ENCODE measurements at regions not wholly inside any gene's neighbourhood (a gene's known extent, or its start where the extent isn't known, plus 50 kb on each side); places are given as distances from the start of the nearest gene placed in this dataset.

GRCh38 chr6:121961619-121962125 lies 437.8 kb upstream of the HSF2 start:
- TF ChIP-seq POLR2A (IDR thresholded peaks at IDR 0.05) (no peak), CTCF (IDR thresholded peaks at IDR 0.05) (no peak)
- WGBS, 2 donors = 93% methylated on average over 1 of the region's 1 CpG
- no peak overlapping the region for H3K27ac ChIP-seq
- H3K4me1 ChIP-seq = no peaks in the 10 kb centered on the region
- no peaks in the 10 kb centered on the region for H3K9me3 ChIP-seq
- no peak for DNase-seq
- H3K4me3 ChIP-seq (replicated peaks in 1 of 3) = no peak overlapping the region
- intact Hi-C loops (cut with DNase I) = no loop called here
- H3K27me3 ChIP-seq = no peaks in the 10 kb centered on the region
- no peaks in the 10 kb centered on the region for H3K36me3 ChIP-seq

- H3K4me1 ChIP-seq = no peaks in the 10 kb centered on the region
- no peak overlapping the region for H3K4me3 ChIP-seq (replicated peaks in 1 of 3)
- intact Hi-C loops (cut with DNase I) = no loop called here
- WGBS, 2 donors = 81 to 86% methylated on average over 2 of the region's 2 CpGs
- DNase-seq = no peak
- no peaks in the 10 kb centered on the region for H3K36me3 ChIP-seq
- no peak overlapping the region for H3K27ac ChIP-seq
- H3K9me3 ChIP-seq = no peaks in the 10 kb centered on the region
- no peaks in the 10 kb centered on the region for H3K27me3 ChIP-seq
- TF ChIP-seq POLR2A (IDR thresholded peaks at IDR 0.05) (no peak), CTCF (IDR thresholded peaks at IDR 0.05) (no peak)
Observed at GRCh38 chr6:121963826-121964225, 435.6 kb upstream of the HSF2 start.

GRCh38 chr6:121965739-121966138 lies 433.7 kb upstream of the HSF2 start:
- intact Hi-C loops (cut with DNase I) = no loop called here
- no peak overlapping the region for H3K27ac ChIP-seq
- no peak overlapping the region for H3K4me3 ChIP-seq (replicated peaks in 1 of 3)
- no peaks in the 10 kb centered on the region for H3K27me3 ChIP-seq
- 77 to 81% methylated on average over 4 of the region's 4 CpGs for WGBS, 2 donors
- H3K4me1 ChIP-seq = no peaks in the 10 kb centered on the region
- TF ChIP-seq POLR2A (IDR thresholded peaks at IDR 0.05) (no peak), CTCF (IDR thresholded peaks at IDR 0.05) (no peak)
- H3K9me3 ChIP-seq = no peaks in the 10 kb centered on the region
- no peak for DNase-seq
- H3K36me3 ChIP-seq = no peaks in the 10 kb centered on the region

- intact Hi-C loops (cut with DNase I) = no loop called here
- TF ChIP-seq POLR2A (IDR thresholded peaks at IDR 0.05) (no peak), CTCF (IDR thresholded peaks at IDR 0.05) (no peak)
- Histone ChIP-seq H3K36me3 (no peaks in the 10 kb centered on the region), H3K4me3 (replicated peaks in 1 of 3) (no peak overlapping the region), H3K27ac (no peak overlapping the region), H3K4me1 (no peaks in the 10 kb centered on the region), H3K27me3 (no peaks in the 10 kb centered on the region), H3K9me3 (no peaks in the 10 kb centered on the region)
- no peak for DNase-seq
- 84 to 85% methylated on average over 2 of the region's 2 CpGs for WGBS, 2 donors
Observed at GRCh38 chr6:121967631-121968030, 431.8 kb upstream of the HSF2 start.

- H3K36me3 ChIP-seq = no peaks in the 10 kb centered on the region
- no peak overlapping the region for H3K4me3 ChIP-seq (replicated peaks in 1 of 3)
- DNase-seq = no peak
- no peaks in the 10 kb centered on the region for H3K9me3 ChIP-seq
- no peaks in the 10 kb centered on the region for H3K4me1 ChIP-seq
- H3K27me3 ChIP-seq = no peaks in the 10 kb centered on the region
- intact Hi-C loops (cut with DNase I) = no loop called here
- no peak overlapping the region for H3K27ac ChIP-seq
- TF ChIP-seq POLR2A (IDR thresholded peaks at IDR 0.05) (no peak), CTCF (IDR thresholded peaks at IDR 0.05) (no peak)
Observed at GRCh38 chr6:121971931-121972335, 427.5 kb upstream of the HSF2 start.

All from thyroid gland (tissue), 4 donors.